Panc1 (cell line): ENCODE measurements at regions not wholly inside any gene's neighbourhood (a gene's known extent, or its start where the extent isn't known, plus 50 kb on each side); places are given as distances from the start of the nearest gene placed in this dataset.

ENCODE experiments used
- ATAC-seq: fragments of 200-7000 bp; cut with Tn5 transposase; 2 replicates; pipeline ENCODE4 v1.9.1; 2020; ENCODE audit warnings: mild to moderate bottlenecking, moderate library complexity
- BruUV-seq: library from RNA; stranded (reverse); fragments of 400-500 nt; replicated peaks from 2 replicates; lab custom pipeline; 2021; lab: Mats Ljungman, UMichigan
- CTCF ChIA-PET: fragments of 300-600 bp; sonication (Branson Sonifier 250); formaldehyde crosslinking; loops from one replicate; lab custom pipeline; 2022; ENCODE audit warnings: antibody characterized with exemption; lab: Charles Lee
- POLR2A ChIA-PET: fragments of 300-600 bp; sonication (Branson Sonifier 250); formaldehyde crosslinking; loops from one replicate; lab custom pipeline; 2022; ENCODE audit warnings: antibody characterized with exemption; lab: Charles Lee
- DNase-seq: peaks from one replicate; pipeline ENCODE4 v3.0.0-alpha.2; 2010; ENCODE audit warnings: low read depth, low spot score
- H3K27ac ChIP-seq: 2 replicates; pipeline ENCODE4 v1.5.1; 2011; ENCODE audit warnings: mild to moderate bottlenecking, low read length, inconsistent platforms
- H3K27me3 ChIP-seq: fragments of 200-500 bp; sonication (Bioruptor generic); 2 replicates; pipeline ENCODE4 v1.6.0; 2014; ENCODE audit warnings: low read length, inconsistent platforms; ENCODE audit not compliant: control insufficient read depth, insufficient read depth
- H3K36me3 ChIP-seq: fragments of 200-500 bp; sonication (Bioruptor generic); 2 replicates; pipeline ENCODE4 v1.5.1; 2014; ENCODE audit warnings: inconsistent platforms, mild to moderate bottlenecking, low read length, moderate library complexity; ENCODE audit not compliant: control insufficient read depth, insufficient read depth
- H3K4me1 ChIP-seq: 2 replicates; pipeline ENCODE4 v1.5.1; 2011; ENCODE audit warnings: inconsistent platforms, mild to moderate bottlenecking, low read length, moderate library complexity; ENCODE audit not compliant: control insufficient read depth, insufficient read depth
- H3K4me3 ChIP-seq, 2 experiments: 2 replicates each; pipeline ENCODE4 v1.5.1; 2011 to 2012; ENCODE audit warnings: low read depth in 2 of 2, low read length in 2 of 2, mild to moderate bottlenecking in 2 of 2, inconsistent platforms in 1 of 2, moderate library complexity in 1 of 2
- H3K9me3 ChIP-seq: fragments of 200-500 bp; sonication (Bioruptor generic); 2 replicates; pipeline ENCODE4 v1.5.1; 2014; ENCODE audit warnings: low read depth, mild to moderate bottlenecking, inconsistent platforms, low read length, moderate library complexity; ENCODE audit not compliant: control insufficient read depth, insufficient read depth
- CTCF ChIP-seq: fragments of 450-650 bp; IDR thresholded peaks from 2 replicates; pipeline ENCODE4 v1.5.1; 2017; ENCODE audit warnings: mild to moderate bottlenecking
- POLR2AphosphoS5 ChIP-seq: IDR thresholded peaks from 2 replicates; pipeline ENCODE4 v1.6.1; 2012; ENCODE audit warnings: mild to moderate bottlenecking, low read depth, low read length, moderate library complexity
- REST ChIP-seq, 2 experiments: IDR thresholded peaks; 2 replicates each; pipeline ENCODE4 v1.6.1; 2011 to 2012; ENCODE audit warnings: low read depth in 2 of 2, control low read depth in 1 of 2, low read length in 1 of 2, mild to moderate bottlenecking in 1 of 2, moderate library complexity in 1 of 2; ENCODE audit not compliant: insufficient read depth in 1 of 2
- SIN3A ChIP-seq: IDR thresholded peaks from 2 replicates; pipeline ENCODE4 v1.6.1; 2012; ENCODE audit warnings: low read depth, mild to moderate bottlenecking, low read length, moderate library complexity, borderline replicate concordance; ENCODE audit not compliant: insufficient read depth
- TCF7L2 ChIP-seq: IDR thresholded peaks from 2 replicates; pipeline ENCODE4 v1.6.1; 2011; ENCODE audit warnings: mild to moderate bottlenecking, low read depth, low read length, inconsistent platforms
- in situ Hi-C: cut with HindIII; loops from 2 replicates; pipeline ENCODE4 v1.10.0; 2016; ENCODE audit warnings: low sequenced_read_pairs, low pct_unique_long_range_greater_than_20kb
- intact Hi-C: fragments of 100-400 bp; cut with micrococcal nuclease; formaldehyde crosslinking; loops from one replicate; pipeline ENCODE4 v1.10.0; 2022; ENCODE audit not compliant: unreplicated experiment

- intact Hi-C loops: loop anchor here (10.0 kb wide), 1 partner anchor 324 kb away; no protein-coding TSS in a partner anchor
- Histone ChIP-seq H3K4me3 (no peak overlapping the region), H3K27me3 (no peaks in the 10 kb centered on the region), H3K27ac (no peak overlapping the region), H3K36me3 (no peaks in the 10 kb centered on the region), H3K4me1 (no peaks in the 10 kb centered on the region; the same call in 1 of the 2 replicates), H3K9me3 (no peaks in the 10 kb centered on the region)
- in situ Hi-C loops: no loop called here
- BruUV-seq: no TSS peak
- POLR2A ChIA-PET: no interaction called here
- DNase-seq: no peak
- ATAC-seq: no peak
- no peak for TF ChIP-seq TCF7L2
- TF ChIP-seq CTCF: no peak
- TF ChIP-seq REST (IDR thresholded peaks at IDR 0.05; ENCODE audit: insufficient read depth in 1 of 2, low read depth in 2 of 2, low read length in 1 of 2): no peak
- TF ChIP-seq SIN3A: no peak
- no peak for TF ChIP-seq POLR2AphosphoS5
- CTCF ChIA-PET: no interaction called here
Measured at GRCh38 chr6:19731282-19731681, 105.9 kb upstream of the ID4 start.

GRCh38 chr6:19734061-19734460, 103.1 kb upstream of the ID4 start:
- no peaks in the 10 kb centered on the region for H3K36me3 ChIP-seq
- no peak overlapping the region for H3K27ac ChIP-seq
- H3K4me1 ChIP-seq: no peaks in the 10 kb centered on the region; the same call in 1 of the 2 replicates
- ATAC-seq: no peak
- H3K4me3 ChIP-seq: no peak overlapping the region
- no peaks in the 10 kb centered on the region for H3K27me3 ChIP-seq
- intact Hi-C loops: loop anchor here (10.0 kb wide), 1 partner anchor 321 kb away; no protein-coding TSS in a partner anchor
- ChIA-PET POLR2A (interaction anchor here (0.6 kb wide), 1 partner anchor 8 kb away, joined by 5 read pairs; no protein-coding TSS in a partner anchor), CTCF (no interaction called here)
- no peak for TF ChIP-seq TCF7L2
- H3K9me3 ChIP-seq: no peaks in the 10 kb centered on the region
- DNase-seq: no peak
- BruUV-seq: no TSS peak
- in situ Hi-C loops: no loop called here

- CTCF ChIA-PET: no interaction called here
- ATAC-seq: no peak
- no TSS peak for BruUV-seq
Measured at GRCh38 chr6:19734519-19734918, 102.7 kb upstream of the ID4 start.

More at GRCh38 chr6:19734519-19734918, 102.7 kb upstream of the ID4 start:
- no peaks in the 10 kb centered on the region for H3K9me3 ChIP-seq
- POLR2A ChIA-PET: interaction anchor here (0.6 kb wide), 1 partner anchor 8 kb away, joined by 5 read pairs; no protein-coding TSS in a partner anchor
- no peak overlapping the region for H3K4me3 ChIP-seq
- DNase-seq: no peak
- no peak for TF ChIP-seq SIN3A
- TF ChIP-seq REST (IDR thresholded peaks at IDR 0.05; ENCODE audit: insufficient read depth in 1 of 2, low read depth in 2 of 2, low read length in 1 of 2): no peak
- TF ChIP-seq CTCF: no peak
- TF ChIP-seq POLR2AphosphoS5: no peak
- TF ChIP-seq TCF7L2: no peak
- no peak overlapping the region for H3K27ac ChIP-seq
- intact Hi-C loops (loop anchor here (10.0 kb wide), 1 partner anchor 320 kb away; no protein-coding TSS in a partner anchor), in situ Hi-C loops (no loop called here)
- H3K4me1 ChIP-seq: no peaks in the 10 kb centered on the region; the same call in 1 of the 2 replicates
- H3K27me3 ChIP-seq: no peaks in the 10 kb centered on the region
- no peaks in the 10 kb centered on the region for H3K36me3 ChIP-seq
